GM21423 (cell line): ENCODE measurements at regions not wholly inside any gene's neighbourhood (a gene's known extent, or its start where the extent isn't known, plus 50 kb on each side); places are given as distances from the start of the nearest gene placed in this dataset.

Source experiments
- ATAC-seq: cut with Tn5 transposase; IDR thresholded peaks from one replicate; pipeline ENCODE4 v1.9.1; 2021; ENCODE audit warnings: mild to moderate bottlenecking, moderate library complexity; ENCODE audit not compliant: unreplicated experiment

- no peak for ATAC-seq
These were observed 75.7 kb upstream of the RAB6C start for GRCh38 chr2:129903586-129904425.

- ATAC-seq = no peak
These were observed 74.7 kb upstream of the RAB6C start for GRCh38 chr2:129904532-129905446.

GRCh38 chr2:129905664-129906081 lies 73.8 kb upstream of the RAB6C start:
- no peak for ATAC-seq

GRCh38 chr2:129906139-129906860 lies 73.2 kb upstream of the RAB6C start:
- ATAC-seq = no peak

- ATAC-seq = no peak
These were observed 72.6 kb upstream of the RAB6C start for GRCh38 chr2:129906861-129907235.

GRCh38 chr2:129907256-129907998 lies 72.0 kb upstream of the RAB6C start:
- no peak for ATAC-seq

- ATAC-seq = no peak
These were observed 70.6 kb upstream of the RAB6C start for GRCh38 chr2:129908721-129909373.

GRCh38 chr2:129909651-129910418 lies 69.6 kb upstream of the RAB6C start:
- no peak for ATAC-seq

GRCh38 chr2:129910446-129911362 lies 68.8 kb upstream of the RAB6C start:
- ATAC-seq = no peak

GRCh38 chr2:129911363-129912065 lies 68.0 kb upstream of the RAB6C start:
- no peak for ATAC-seq

GRCh38 chr2:129912066-129912820 lies 67.2 kb upstream of the RAB6C start:
- no peak for ATAC-seq

GRCh38 chr2:129912871-129913694 lies 66.4 kb upstream of the RAB6C start:
- no peak for ATAC-seq

GRCh38 chr2:129913695-129914495 lies 65.6 kb upstream of the RAB6C start:
- no peak for ATAC-seq

- no peak for ATAC-seq
These were observed 64.7 kb upstream of the RAB6C start for GRCh38 chr2:129914538-129915302.
